Fibroblast of lung (primary cell): ENCODE measurements at regions not wholly inside any gene's neighbourhood (a gene's known extent, or its start where the extent isn't known, plus 50 kb on each side); places are given as distances from the start of the nearest gene placed in this dataset.

Experiments used
- DNase-seq, 2 donors: peaks; one replicate each; pipeline versions ENCODE4 v3.0.0 to v3.0.0-alpha.2; 2010; ENCODE audit warnings: low read depth in 2 of 2
- H2AFZ ChIP-seq: 2 replicates; pipeline ENCODE4 v1.5.1; 2012; ENCODE audit warnings: low read length, control low read depth, inconsistent platforms
- H3K27ac ChIP-seq: 2 replicates; pipeline ENCODE4 v1.5.1; 2011; ENCODE audit warnings: low read length, control low read depth; ENCODE audit not compliant: insufficient read depth
- H3K27me3 ChIP-seq: 2 replicates; pipeline ENCODE4 v1.5.1; 2011; ENCODE audit warnings: mild to moderate bottlenecking, low read length; ENCODE audit not compliant: control insufficient read depth, insufficient read depth
- H3K36me3 ChIP-seq: 2 replicates; pipeline ENCODE4 v1.5.1; 2011; ENCODE audit warnings: low read length; ENCODE audit not compliant: control insufficient read depth, insufficient read depth
- H3K4me1 ChIP-seq: 2 replicates; pipeline ENCODE4 v1.5.1; 2011; ENCODE audit warnings: low read length; ENCODE audit not compliant: control insufficient read depth, insufficient read depth; ENCODE audit errors: extremely low read depth
- H3K4me2 ChIP-seq: 2 replicates; pipeline ENCODE4 v1.5.1; 2011; ENCODE audit warnings: low read length, control low read depth; ENCODE audit not compliant: insufficient read depth; ENCODE audit errors: extremely low read depth
- H3K4me3 ChIP-seq, 4 experiments: fragments of 200-600 bp in 1 of 4; sonication (generic) in 1 of 4; replicated peaks in 1 of 4; 2 replicates each; pipeline ENCODE4 v1.5.1; 2011 to 2016; ENCODE audit warnings: low read length in 4 of 4, low read depth in 3 of 4, mild to moderate bottlenecking in 3 of 4, control low read depth in 2 of 4, inconsistent platforms in 1 of 4, mixed read lengths in 1 of 4; ENCODE audit not compliant: insufficient read depth in 1 of 4; ENCODE audit errors: control extremely low read depth in 1 of 4
- H3K79me2 ChIP-seq: 2 replicates; pipeline ENCODE4 v1.5.1; 2012; ENCODE audit warnings: mild to moderate bottlenecking, low read length, inconsistent platforms; ENCODE audit not compliant: control insufficient read depth, insufficient read depth
- H3K9ac ChIP-seq: 2 replicates; pipeline ENCODE4 v1.5.1; 2011; ENCODE audit warnings: mild to moderate bottlenecking, low read length, control low read depth; ENCODE audit not compliant: insufficient read depth
- H3K9me3 ChIP-seq: 2 replicates; pipeline ENCODE4 v1.5.1; 2012; ENCODE audit warnings: low read depth, low read length; ENCODE audit not compliant: control insufficient read depth, insufficient read depth
- H4K20me1 ChIP-seq: 2 replicates; pipeline ENCODE4 v1.5.1; 2011; ENCODE audit warnings: low read length; ENCODE audit not compliant: control insufficient read depth, insufficient read depth; ENCODE audit errors: extremely low read depth
- EZH2 ChIP-seq: IDR thresholded peaks from 2 replicates; pipeline ENCODE4 v1.5.1; 2012; ENCODE audit warnings: low read length, control low read depth, mild to moderate bottlenecking; ENCODE audit errors: missing control alignments
- TF ChIP-seq, protein P1 (sequence below), 2 donors: IDR thresholded peaks in 1 of 2; conservative IDR thresholded peaks in 1 of 2; 1 replicate in 1 of 2; 2 replicates in 1 of 2; pipeline ENCODE4 v1.5.1; 2011 to 2012; ENCODE audit warnings: low read length in 2 of 2, control low read depth in 1 of 2, inconsistent platforms in 1 of 2, low read depth in 1 of 2, mild to moderate bottlenecking in 1 of 2

DNA sequence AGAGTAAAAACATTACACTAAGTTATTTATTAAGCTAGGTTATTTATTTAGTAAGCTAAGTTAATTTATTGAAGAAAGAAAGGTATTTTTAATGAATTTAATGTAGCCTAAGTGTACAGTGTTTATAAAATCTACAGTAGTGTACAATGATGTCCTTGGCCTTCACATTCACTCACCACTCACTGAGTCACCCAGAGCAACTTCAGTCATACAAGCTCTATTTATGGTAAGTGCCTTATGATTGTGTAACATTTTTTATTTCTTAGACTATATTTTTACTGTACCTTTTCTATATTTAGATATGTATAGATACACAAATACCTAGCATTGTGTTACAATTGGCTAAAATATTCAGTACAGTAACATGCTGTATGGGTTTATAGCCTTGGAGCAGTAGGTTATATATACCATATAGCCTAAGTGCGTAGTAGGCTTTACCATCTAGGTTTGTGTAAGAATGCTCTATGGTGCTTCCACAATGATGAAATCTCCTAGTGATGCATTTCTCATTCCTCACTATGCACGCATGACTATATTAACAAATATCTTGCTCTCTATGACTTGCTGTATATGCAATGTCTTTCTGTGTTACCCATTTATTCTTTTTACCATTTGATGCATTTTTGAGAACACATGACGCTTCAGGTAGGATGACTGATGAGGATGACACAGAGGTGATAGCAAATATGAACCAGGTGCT lies 309.6 kb upstream of the ATXN7L3B start:
- Histone ChIP-seq H3K79me2 (no peaks in the 10 kb centered on the region), H3K4me2 (no peak overlapping the region), H3K36me3 (no peaks in the 10 kb centered on the region), H3K9me3 (no peaks in the 10 kb centered on the region), H3K27me3 (no peaks in the 10 kb centered on the region), H3K27ac (no peak overlapping the region), H3K4me3 (no peak overlapping the region), H4K20me1 (no peaks in the 10 kb centered on the region), H3K4me1 (no peaks in the 10 kb centered on the region), H3K9ac (no peak overlapping the region), H2AFZ (no peak overlapping the region)
- no peak for DNase-seq
- TF ChIP-seq EZH2, result no peak
- TF ChIP-seq, protein P1, sequence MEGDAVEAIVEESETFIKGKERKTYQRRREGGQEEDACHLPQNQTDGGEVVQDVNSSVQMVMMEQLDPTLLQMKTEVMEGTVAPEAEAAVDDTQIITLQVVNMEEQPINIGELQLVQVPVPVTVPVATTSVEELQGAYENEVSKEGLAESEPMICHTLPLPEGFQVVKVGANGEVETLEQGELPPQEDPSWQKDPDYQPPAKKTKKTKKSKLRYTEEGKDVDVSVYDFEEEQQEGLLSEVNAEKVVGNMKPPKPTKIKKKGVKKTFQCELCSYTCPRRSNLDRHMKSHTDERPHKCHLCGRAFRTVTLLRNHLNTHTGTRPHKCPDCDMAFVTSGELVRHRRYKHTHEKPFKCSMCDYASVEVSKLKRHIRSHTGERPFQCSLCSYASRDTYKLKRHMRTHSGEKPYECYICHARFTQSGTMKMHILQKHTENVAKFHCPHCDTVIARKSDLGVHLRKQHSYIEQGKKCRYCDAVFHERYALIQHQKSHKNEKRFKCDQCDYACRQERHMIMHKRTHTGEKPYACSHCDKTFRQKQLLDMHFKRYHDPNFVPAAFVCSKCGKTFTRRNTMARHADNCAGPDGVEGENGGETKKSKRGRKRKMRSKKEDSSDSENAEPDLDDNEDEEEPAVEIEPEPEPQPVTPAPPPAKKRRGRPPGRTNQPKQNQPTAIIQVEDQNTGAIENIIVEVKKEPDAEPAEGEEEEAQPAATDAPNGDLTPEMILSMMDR (conservative IDR thresholded peaks at IDR 0.05 in 1 of 2, IDR thresholded peaks at IDR 0.05 in 1 of 2; ENCODE audit: low read depth in 1 of 2, low read length in 2 of 2), result no peak

DNA sequence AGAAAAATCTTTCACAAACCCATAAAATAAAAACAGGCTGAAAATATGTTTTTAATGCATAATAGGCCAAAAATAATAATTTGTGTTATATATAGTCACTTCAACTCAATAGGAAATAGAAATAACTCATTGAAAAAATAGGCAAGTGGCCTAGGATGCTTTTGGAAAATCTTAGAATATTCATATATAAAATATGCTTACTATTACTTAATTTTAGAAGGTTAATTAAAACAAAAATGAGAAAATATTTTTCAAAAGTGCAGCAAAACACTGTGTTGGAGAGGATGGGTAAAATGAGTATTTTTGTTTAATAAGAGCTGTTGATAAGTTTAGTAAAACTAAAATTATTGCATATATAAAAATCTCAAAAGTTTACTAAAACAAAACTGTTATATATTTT lies 308.0 kb upstream of the ATXN7L3B start:
- Histone ChIP-seq H3K4me3 (no peak overlapping the region), H2AFZ (no peak overlapping the region), H3K27ac (no peak overlapping the region), H3K79me2 (no peaks in the 10 kb centered on the region), H4K20me1 (no peaks in the 10 kb centered on the region), H3K9ac (no peak overlapping the region), H3K9me3 (no peaks in the 10 kb centered on the region), H3K36me3 (no peaks in the 10 kb centered on the region), H3K4me1 (no peaks in the 10 kb centered on the region), H3K27me3 (no peaks in the 10 kb centered on the region), H3K4me2 (no peak overlapping the region)
- DNase-seq, result no peak
- TF ChIP-seq, protein P1 (conservative IDR thresholded peaks at IDR 0.05 in 1 of 2, IDR thresholded peaks at IDR 0.05 in 1 of 2; ENCODE audit: low read depth in 1 of 2, low read length in 2 of 2), result no peak
- no peak for TF ChIP-seq EZH2

DNA sequence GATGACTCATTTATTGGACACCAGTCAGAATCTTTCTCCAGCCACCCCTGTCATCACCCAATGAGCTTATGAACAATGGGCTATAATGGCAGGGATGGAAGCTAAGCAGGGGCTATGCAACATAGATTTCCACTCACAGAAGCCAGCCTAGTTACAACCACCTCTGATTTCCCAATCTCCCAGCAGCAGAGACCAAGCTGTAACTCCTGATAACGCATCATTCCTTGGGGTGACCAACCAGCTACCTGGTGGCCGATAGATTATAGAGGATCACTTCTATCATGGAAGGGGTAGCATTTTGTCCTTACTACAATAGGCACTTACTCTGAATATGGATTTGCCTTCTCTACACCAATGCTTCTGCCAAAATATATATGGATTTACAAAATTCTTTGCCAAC lies 302.3 kb upstream of the ATXN7L3B start:
- no peak overlapping the region for H3K4me3 ChIP-seq
- no peaks in the 10 kb centered on the region for H3K4me1 ChIP-seq
- H3K27ac ChIP-seq, result no peak overlapping the region
- DNase-seq, result no peak
- TF ChIP-seq, protein P1 (conservative IDR thresholded peaks at IDR 0.05 in 1 of 2, IDR thresholded peaks at IDR 0.05 in 1 of 2; ENCODE audit: low read depth in 1 of 2, low read length in 2 of 2), result no peak
- no peak for TF ChIP-seq EZH2
- no peaks in the 10 kb centered on the region for H4K20me1 ChIP-seq
- no peaks in the 10 kb centered on the region for H3K36me3 ChIP-seq
- H3K27me3 ChIP-seq, result no peaks in the 10 kb centered on the region
- no peaks in the 10 kb centered on the region for H3K9me3 ChIP-seq
- no peak overlapping the region for H3K4me2 ChIP-seq
- H2AFZ ChIP-seq, result no peak overlapping the region
- no peaks in the 10 kb centered on the region for H3K79me2 ChIP-seq
- no peak overlapping the region for H3K9ac ChIP-seq
